Activated T-cell treated with anti-CD3 and anti-CD28 coated beads, Interleukin-2, amount 50 U/mL, for 48 hours (primary cell): ENCODE measurements at regions not wholly inside any gene's neighbourhood (a gene's known extent, or its start where the extent isn't known, plus 50 kb on each side); places are given as distances from the start of the nearest gene placed in this dataset.

Experiments
- DNase-seq, 2 experiments: peaks; one replicate each; pipeline ENCODE4 v3.0.0-alpha.2; 2020

DNA sequence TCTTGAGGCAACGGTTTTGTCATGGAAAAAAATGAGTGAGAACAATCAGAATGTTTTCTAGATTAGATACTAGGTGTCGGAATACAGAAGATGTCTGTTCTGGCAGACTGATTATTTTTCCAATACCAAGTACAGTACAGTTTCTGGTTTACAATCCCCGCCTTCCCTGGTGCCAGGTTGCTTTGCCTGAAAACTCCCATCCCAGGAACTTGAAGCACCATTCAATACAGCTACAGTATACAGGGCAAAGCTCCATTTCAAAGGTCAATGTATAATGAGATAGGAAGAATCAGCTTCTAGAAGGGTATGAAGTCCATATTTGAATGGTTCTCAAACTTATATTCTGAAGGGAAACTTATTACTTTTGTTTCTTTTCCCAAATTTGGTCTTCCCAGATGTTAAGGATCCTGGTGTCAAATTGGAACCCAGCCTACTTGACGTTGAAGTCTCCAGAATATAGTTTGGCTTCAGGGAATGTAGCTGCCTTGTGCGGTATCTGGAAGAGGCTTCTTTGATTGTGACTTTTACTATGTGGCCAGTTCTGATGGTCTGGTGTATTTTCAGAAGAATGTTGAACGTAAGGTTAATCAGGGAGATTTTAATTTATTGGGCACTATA, 238.0 kb upstream of the ATP2B1 start:
- no peak for DNase-seq

DNA sequence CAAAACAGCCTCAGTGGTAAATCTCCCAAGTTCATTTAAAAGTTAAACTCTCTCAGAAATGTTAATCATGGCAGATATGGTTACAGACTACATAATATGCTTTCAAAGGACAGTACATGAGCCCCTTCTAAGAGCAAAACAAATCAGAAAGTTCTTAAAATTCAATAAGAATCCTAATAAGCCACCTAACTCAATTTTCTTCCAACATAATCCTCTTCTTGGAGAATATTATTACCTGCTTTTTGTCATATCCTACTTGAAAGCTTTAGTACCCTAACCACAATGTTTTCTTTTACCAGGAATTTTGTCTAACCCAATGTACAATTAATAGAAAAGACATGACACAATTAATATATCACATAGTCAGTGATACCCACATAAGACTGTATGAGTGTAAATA, 236.5 kb upstream of the ATP2B1 start:
- no peak for DNase-seq

GRCh38 chr12:89943463-89943862, 234.8 kb upstream of the ATP2B1 start:
- no peak for DNase-seq

- no peak for DNase-seq
Observed at GRCh38 chr12:89941436-89941835, 232.8 kb upstream of the ATP2B1 start.

DNA sequence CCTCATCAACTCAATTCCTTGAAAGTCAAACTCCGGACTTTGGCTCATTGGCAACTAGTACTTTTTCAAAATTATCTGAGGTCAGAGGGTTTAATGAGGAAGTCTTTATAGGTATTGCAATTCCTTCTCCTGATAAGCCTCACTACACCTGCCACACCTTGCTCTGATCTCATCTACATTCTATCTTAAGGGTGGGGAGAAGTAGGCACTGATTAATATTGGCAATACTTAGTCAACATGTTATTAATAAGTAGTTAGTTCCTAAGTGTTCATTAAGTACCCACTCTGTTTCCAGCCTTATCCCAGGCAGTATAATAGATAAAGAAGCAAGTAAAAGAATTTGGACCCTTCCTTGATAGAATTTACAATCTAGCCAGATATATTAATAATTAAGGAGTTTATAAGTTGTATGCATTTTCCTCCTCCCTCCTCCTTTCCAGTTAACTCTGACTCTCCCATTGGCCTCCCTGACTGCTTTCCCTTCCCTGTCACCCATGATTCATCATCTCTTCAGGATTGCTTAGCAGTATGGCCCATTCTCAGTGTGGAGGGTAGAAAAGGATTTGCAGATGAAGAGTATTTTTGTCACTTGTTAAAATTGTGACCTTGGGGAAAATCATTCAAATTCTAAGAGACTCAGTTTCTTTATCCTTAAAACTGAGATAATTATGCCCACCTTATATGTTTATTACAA, 231.0 kb upstream of the ATP2B1 start:
- DNase-seq = no peak

DNA sequence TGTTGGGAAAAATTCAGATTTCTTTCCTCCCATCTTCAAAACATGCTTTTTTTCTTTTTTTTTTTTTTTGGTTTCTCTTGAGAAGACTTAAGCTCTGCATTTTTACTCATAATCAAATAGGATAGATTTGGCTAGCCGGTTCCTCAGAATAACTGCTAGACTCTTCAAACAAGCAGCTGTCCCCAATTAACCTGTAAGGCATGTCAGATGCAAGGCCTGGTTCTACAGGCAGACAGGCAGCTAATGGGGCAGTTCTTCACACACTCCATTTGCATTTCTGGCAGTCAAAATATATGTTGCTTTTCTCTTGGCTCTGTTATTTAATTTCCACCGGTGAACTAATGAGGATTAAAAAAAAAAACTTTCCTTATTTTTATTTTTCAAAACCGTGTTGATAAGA, 228.0 kb upstream of the ATP2B1 start:
- DNase-seq = no peak

DNA sequence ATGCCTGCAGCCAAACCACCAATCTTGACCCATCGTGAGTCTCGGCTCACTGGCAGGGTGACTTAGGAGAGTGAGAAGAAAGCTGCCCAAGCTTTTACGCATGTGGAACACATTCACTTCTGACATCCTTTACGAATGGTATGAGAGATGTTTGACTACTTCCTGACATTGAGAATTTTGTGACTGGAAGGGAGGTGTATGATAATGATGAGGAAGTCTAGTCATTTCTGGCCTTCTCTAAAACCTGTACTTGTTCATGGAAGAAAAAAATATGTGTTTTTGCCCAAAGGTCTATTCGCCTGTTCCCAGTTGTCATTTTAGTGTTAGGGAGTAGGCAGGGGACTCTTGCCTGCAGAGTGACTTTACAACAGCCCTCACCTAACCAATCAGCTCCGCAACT, 227.2 kb upstream of the ATP2B1 start:
- no peak for DNase-seq

GRCh38 chr12:89933911-89934310, 225.3 kb upstream of the ATP2B1 start:
- DNase-seq = no peak

DNA sequence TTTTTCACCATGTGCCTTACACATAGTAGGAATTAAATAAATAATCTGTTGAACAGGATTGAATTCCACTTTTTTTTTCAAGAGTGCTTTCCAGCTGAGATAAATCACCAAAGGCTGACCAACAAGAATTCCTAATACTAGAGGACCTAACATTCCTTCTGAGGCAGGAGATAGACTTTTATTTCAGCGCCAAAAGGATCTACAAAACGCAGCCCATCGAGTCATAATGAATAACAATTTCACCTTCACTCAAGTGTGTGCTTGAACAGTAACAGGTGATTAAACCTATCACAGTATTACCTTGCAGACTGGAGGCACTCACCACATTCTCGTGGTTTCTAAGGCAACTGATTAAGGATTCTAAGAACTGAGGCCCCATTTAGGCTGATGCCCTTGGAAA, 224.3 kb upstream of the ATP2B1 start:
- no peak for DNase-seq

GRCh38 chr12:89928467-89928866, 219.8 kb upstream of the ATP2B1 start:
- DNase-seq = no peak

DNA sequence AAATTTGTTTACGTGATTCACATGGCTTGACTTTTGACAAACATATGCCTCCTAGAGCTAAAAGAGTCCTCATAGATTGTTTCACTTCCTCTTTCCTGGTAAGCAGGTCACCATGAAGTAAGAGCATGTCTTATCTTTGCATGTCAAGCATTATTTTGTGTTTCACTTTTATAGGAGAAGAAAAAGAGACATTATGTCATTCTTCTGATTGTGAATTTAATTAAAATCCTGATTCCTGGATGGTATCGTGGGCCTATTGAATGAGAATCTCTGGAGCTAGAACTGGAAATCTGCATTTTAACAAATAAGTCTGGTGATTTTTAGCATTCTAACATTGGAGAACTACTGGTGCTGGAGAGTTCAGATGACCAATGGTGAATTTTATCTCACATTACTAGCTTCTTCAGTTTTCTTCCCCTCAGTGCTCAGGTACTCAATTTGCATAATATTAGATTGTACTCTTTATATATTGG, 218.6 kb upstream of the ATP2B1 start:
- no peak for DNase-seq

- no peak for DNase-seq
Observed at GRCh38 chr12:89924191-89924590, 215.6 kb upstream of the ATP2B1 start.

- DNase-seq = no peak
Observed at GRCh38 chr12:89923091-89923490, 214.5 kb upstream of the ATP2B1 start.

- DNase-seq = no peak
Observed at GRCh38 chr12:89920866-89921265, 212.2 kb upstream of the ATP2B1 start.

DNA sequence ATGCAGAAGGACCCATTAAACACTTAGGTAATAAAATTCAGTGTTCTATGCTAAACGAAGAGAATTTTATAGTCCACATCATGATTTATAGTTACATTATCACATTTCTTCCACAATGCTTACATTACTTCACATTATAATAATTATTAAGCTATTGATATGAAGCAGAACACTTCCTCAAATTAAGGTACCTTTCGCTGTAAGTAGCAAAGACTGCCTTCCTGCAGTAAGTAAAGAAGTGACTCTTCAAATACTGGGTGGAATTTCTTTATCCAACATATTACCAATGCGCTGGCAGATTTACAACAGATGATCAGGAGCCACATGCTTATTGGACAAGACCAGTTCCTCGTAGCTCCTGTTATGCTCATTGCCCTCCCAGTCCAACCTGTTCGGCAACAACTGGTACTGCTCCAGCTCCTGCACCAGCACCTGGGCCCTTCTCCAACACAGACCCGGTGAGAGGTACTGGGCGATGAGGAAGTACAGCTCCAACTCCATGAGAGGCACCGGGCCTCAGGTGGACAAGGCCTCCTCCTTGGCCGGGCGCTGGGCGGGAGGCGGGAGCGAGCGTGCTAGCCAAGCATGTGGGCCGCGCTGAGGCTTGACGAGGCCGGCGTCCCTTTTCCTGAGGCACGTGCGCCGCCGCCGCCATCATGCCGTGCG, 210.7 kb upstream of the ATP2B1 start:
- DNase-seq = no peak

DNA sequence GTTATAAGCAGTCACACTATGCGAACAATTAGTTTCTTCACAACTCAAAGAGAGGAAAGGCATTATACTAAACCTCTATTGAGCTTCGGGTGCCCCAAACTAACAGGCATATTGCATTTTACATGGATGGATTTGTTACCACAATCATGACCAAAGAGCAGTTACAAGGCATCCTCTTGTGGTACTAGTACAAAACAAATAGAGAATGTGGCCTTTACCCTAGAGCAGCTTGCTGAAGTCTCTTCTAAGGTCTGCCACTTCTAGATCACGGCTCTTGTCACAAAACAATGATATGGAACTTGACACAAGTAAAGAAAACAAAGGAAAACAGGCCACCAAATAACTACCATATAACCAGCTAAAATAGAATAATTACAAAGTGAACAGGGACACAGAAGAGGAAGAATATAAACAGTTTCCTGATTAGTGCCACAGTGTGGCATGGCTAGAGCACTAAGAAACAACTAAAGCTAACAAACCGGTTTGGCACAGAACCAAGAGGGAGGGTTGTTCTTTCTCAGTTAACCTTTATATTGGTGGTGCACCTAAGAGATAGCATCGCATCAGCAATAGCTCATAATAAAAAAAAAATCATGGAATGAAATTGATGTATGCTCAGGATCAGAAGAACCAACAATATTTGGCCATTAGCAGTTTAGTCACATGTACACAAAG, 209.7 kb upstream of the ATP2B1 start:
- DNase-seq = no peak

- no peak for DNase-seq
Observed at GRCh38 chr12:89909753-89910152, 201.1 kb upstream of the ATP2B1 start.

GRCh38 chr12:89907659-89908058, 199.0 kb upstream of the ATP2B1 start:
- no peak for DNase-seq

DNA sequence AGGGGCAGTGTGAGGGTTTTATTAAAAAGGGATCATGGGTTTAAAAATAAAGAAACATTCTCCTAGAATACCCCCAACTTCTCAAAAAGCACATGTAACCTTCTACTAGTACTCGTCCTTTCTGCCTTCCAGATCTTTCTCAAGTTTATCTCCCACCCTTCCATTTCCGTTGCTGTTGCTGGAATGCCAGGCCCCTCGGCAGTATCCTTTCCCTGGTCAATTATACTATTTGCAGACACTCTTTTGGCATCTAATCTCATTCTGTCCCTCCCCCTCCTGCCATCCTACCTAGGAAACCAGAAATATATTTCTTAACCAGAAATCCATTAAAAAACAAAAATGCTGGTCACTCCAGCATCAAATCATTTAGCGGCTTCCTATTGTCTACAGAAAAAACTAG, 198.2 kb upstream of the ATP2B1 start:
- DNase-seq = no peak

- DNase-seq = no peak
Observed at GRCh38 chr12:89906178-89906577, 197.5 kb upstream of the ATP2B1 start.

GRCh38 chr12:89901906-89902642, 193.4 kb upstream of the ATP2B1 start:
- DNase-seq = no peak

- no peak for DNase-seq
Observed at GRCh38 chr12:89901319-89901718, 192.7 kb upstream of the ATP2B1 start.

GRCh38 chr12:89899651-89900050, 191.0 kb upstream of the ATP2B1 start:
- DNase-seq = no peak
